ENCODE measurements at regions not wholly inside any gene's neighbourhood (a gene's known extent, or its start where the extent isn't known, plus 50 kb on each side); places are given as distances from the start of the nearest gene placed in this dataset.

- DNase-seq (ENCODE audit: low spot score in 2 of 2): no peak
- H3K4me3 ChIP-seq (ENCODE audit: low read depth, poor library complexity, severe bottlenecking): no peak overlapping the region
- TF ChIP-seq CTCF (IDR thresholded peaks at IDR 0.05): no peak
- no peak for TF ChIP-seq POLR2A (IDR thresholded peaks at IDR 0.05)
- WGBS, 2 donors: 81 to 85% methylated on average over 2 of the region's 2 CpGs
- intact Hi-C loops (cut with DNase I; ENCODE audit: low total_unique reads): no loop called here
These were observed 103.1 kb upstream of the GAP43 start for GRCh38 chr3:115520241-115520640.

- intact Hi-C loops (cut with DNase I; ENCODE audit: low total_unique reads): no loop called here
These were observed 102.6 kb upstream of the GAP43 start for GRCh38 chr3:115520651-115521245.

GRCh38 chr3:115523458-115523857 lies 99.9 kb upstream of the GAP43 start:
- intact Hi-C loops (cut with DNase I; ENCODE audit: low total_unique reads): no loop called here
- no peak for DNase-seq (ENCODE audit: low spot score in 2 of 2)
- WGBS, 2 donors: 83 to 95% methylated on average over 1 of the region's 1 CpG
- TF ChIP-seq POLR2A (IDR thresholded peaks at IDR 0.05) (no peak), CTCF (IDR thresholded peaks at IDR 0.05) (no peak)
- no peak overlapping the region for H3K4me3 ChIP-seq (ENCODE audit: low read depth, poor library complexity, severe bottlenecking)

More at GRCh38 chr3:115520651-115521245, 102.6 kb upstream of the GAP43 start:
- H3K4me3 ChIP-seq (ENCODE audit: low read depth, poor library complexity, severe bottlenecking): no peak overlapping the region
- TF ChIP-seq CTCF (IDR thresholded peaks at IDR 0.05) (no peak), POLR2A (IDR thresholded peaks at IDR 0.05) (no peak)
- no peak for DNase-seq (ENCODE audit: low spot score in 2 of 2)

- no peak for DNase-seq (ENCODE audit: low spot score in 2 of 2)
- TF ChIP-seq CTCF (IDR thresholded peaks at IDR 0.05): no peak
- TF ChIP-seq POLR2A (IDR thresholded peaks at IDR 0.05): no peak
- WGBS, 2 donors: 42 to 62% methylated on average over 2 of the region's 2 CpGs
- no peak overlapping the region for H3K4me3 ChIP-seq (ENCODE audit: low read depth, poor library complexity, severe bottlenecking)
- intact Hi-C loops (cut with DNase I; ENCODE audit: low total_unique reads): no loop called here
These were observed 98.8 kb upstream of the GAP43 start for GRCh38 chr3:115524549-115524948.

- TF ChIP-seq CTCF (IDR thresholded peaks at IDR 0.05) (no peak), POLR2A (IDR thresholded peaks at IDR 0.05) (no peak)
- no peak overlapping the region for H3K4me3 ChIP-seq (ENCODE audit: low read depth, poor library complexity, severe bottlenecking)
- no peak for DNase-seq (ENCODE audit: low spot score in 2 of 2)
- 48 to 64% methylated on average over 1 of the region's 1 CpG for WGBS, 2 donors
- intact Hi-C loops (cut with DNase I; ENCODE audit: low total_unique reads): no loop called here
These were observed 97.6 kb upstream of the GAP43 start for GRCh38 chr3:115525731-115526130.

- WGBS, 2 donors: 78 to 100% methylated on average over 1 of the region's 1 CpG
- H3K4me3 ChIP-seq (ENCODE audit: low read depth, poor library complexity, severe bottlenecking): no peak overlapping the region
- intact Hi-C loops (cut with DNase I; ENCODE audit: low total_unique reads): no loop called here
- DNase-seq (ENCODE audit: low spot score in 2 of 2): no peak
- no peak for TF ChIP-seq CTCF (IDR thresholded peaks at IDR 0.05)
- no peak for TF ChIP-seq POLR2A (IDR thresholded peaks at IDR 0.05)
These were observed 90.1 kb upstream of the GAP43 start for GRCh38 chr3:115533218-115533617.
